GM12874 (cell line): ENCODE measurements at regions not wholly inside any gene's neighbourhood (a gene's known extent, or its start where the extent isn't known, plus 50 kb on each side); places are given as distances from the start of the nearest gene placed in this dataset.

Experiments used
- TF ChIP-seq, protein P1 (sequence below): IDR thresholded peaks from 2 replicates; pipeline ENCODE4 v1.5.1; 2011; ENCODE audit warnings: low read depth, mild to moderate bottlenecking, control low read depth, low read length, moderate library complexity; ENCODE audit not compliant: insufficient read depth

DNA sequence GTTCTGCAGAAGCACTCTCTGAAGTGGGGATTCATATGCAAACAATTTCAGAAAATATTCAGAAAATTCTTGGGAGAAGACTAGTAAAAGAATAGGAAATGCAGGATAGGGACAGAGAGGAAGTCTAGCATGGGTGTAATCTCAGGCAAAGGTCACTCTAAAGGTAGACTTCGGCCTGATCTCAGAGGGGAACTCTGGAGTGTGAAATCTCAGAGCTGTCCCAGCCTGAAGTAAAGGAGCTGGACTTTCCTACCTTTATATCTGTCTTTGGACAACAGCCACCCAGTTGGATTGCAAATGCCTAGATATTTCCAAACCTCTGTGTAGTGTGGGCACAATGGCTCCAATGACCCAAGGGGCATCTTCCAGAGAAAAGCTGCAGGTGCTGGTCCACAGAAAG lies 379.8 kb downstream of the GPATCH2 start:
- TF ChIP-seq, protein P1, sequence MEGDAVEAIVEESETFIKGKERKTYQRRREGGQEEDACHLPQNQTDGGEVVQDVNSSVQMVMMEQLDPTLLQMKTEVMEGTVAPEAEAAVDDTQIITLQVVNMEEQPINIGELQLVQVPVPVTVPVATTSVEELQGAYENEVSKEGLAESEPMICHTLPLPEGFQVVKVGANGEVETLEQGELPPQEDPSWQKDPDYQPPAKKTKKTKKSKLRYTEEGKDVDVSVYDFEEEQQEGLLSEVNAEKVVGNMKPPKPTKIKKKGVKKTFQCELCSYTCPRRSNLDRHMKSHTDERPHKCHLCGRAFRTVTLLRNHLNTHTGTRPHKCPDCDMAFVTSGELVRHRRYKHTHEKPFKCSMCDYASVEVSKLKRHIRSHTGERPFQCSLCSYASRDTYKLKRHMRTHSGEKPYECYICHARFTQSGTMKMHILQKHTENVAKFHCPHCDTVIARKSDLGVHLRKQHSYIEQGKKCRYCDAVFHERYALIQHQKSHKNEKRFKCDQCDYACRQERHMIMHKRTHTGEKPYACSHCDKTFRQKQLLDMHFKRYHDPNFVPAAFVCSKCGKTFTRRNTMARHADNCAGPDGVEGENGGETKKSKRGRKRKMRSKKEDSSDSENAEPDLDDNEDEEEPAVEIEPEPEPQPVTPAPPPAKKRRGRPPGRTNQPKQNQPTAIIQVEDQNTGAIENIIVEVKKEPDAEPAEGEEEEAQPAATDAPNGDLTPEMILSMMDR, result no peak

DNA sequence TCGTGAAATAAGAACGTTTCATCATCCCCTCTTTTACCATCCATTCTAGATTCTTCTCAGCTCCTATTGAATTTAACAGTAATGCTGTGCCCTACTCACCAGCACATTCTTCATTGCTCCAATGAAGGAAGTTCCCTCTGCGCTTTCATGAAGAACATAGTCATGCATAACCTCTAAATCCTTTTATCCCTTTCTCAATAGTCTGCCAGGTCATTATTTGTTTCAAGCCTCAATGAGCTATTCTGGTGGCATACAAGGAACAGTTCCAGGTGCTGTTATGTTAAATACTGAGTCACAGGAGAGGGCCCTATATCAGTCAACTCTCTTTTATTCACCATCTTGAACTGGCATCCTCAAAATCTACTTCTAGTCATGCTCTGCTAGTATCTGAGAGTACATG lies 381.0 kb downstream of the GPATCH2 start:
- TF ChIP-seq, protein P1, result no peak

DNA sequence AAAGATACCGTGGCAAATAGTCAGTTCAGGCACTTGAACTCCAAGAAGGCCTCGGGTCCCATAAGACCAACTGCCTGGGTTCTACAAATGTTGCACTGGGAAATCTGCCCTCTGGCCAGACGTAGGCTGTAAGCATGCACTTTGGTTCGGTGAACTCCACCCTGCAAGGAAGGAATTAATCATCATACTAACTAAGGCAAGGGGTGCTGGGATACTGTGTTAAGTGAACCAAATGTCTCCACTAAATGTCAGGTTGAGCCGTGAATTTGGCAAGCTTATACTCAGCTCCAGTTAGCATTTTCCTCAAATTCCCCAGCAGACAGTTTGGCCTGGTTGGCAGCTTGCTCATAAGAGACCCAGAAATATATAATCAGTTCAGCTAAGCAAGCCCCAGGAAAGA lies 385.9 kb downstream of the GPATCH2 start:
- TF ChIP-seq, protein P1, result no peak

DNA sequence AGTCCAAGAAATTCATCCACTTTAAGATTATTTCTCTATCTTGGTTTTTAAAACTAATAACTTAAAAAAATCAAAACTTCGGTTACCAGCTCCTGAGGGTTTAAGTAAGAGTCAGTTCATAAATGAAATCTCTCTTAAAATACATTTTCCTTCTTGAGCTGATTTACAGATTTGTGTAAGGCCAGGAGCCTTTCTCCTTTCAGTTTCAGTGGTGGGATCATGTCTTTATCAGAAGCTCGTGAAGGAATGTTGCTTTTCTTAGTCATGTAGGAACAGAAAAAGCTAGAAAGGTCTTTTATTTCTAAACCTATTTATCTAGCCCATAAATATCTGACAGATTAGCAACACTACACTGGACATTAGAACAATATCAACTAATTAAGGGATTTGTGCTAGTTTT lies 390.2 kb downstream of the GPATCH2 start:
- TF ChIP-seq, protein P1, result no peak

DNA sequence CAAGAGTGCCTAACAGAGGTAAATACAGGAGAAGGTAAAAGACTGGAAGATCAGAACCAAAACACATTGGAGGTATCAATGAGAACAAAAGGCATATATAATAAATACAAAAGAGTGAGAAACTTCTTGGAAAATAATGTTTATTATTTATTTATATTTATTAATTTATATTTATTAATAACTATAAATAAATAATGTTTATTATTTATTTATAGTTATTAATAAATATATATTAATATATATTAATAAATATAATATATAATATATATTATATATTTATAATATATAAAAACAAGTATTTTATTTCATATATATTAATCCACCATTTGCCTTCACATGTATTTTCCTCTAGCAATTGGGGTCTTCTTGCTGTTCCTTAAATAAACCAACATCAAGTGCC lies 391.9 kb downstream of the GPATCH2 start:
- TF ChIP-seq, protein P1, result no peak

DNA sequence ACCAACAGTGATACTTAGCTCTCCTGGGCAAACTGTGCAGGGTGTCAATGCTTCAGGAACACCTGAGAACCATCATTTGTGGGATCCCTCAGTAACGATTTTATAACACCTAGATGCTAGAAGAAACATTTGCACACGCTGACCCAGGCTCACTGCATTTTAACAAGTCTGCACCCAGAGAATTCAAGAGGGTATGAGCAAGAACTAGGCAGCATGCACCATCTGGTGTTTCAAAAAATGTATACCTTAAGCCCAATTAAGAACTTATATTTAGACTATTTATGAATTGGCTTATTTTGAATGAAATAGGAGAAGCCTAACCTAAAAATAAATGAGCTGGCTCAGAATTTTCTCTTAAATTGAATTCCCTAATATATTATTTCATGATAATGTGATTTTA lies 400.5 kb downstream of the GPATCH2 start:
- TF ChIP-seq, protein P1, result no peak

DNA sequence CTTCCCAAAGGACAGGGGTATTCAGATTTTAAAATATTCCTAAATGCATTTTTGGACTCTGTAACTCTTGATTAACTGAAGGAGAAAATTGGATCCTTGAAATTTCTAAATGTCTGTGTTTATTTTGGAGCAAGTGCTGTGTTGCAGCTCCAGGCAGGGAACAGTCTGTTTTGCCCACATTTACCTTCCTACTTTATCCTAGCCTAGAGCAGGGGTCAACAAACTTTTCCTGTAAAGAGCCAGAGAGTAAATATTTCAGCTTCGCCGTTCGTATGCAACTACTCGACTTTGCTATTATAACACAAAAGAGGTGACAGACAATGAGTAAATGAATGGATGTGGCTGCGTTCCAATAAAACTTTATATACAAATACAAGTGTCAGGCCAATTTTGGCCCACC lies 402.2 kb downstream of the GPATCH2 start:
- TF ChIP-seq, protein P1, result no peak

DNA sequence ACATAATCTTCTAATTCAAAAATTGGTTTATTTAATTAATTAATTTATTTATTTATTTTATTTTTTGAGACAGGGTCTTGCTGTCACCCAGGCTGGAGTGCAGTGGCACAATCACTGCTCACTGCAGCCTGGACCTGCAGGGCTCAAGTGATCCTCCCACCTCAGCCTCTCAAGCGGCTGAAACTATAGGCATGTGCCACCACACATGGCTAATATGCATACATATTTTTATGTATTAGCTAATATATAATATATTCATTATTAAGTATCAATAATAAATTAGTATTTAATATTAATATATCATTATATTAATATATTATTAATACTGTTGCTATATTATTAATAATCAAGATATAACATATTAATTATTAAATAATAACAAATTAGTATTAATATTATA lies 406.7 kb downstream of the GPATCH2 start:
- TF ChIP-seq, protein P1, result no peak
